HG03103 (cell line): ENCODE measurements at regions not wholly inside any gene's neighbourhood (a gene's known extent, or its start where the extent isn't known, plus 50 kb on each side); places are given as distances from the start of the nearest gene placed in this dataset.

Source experiments
- ATAC-seq: cut with Tn5 transposase; IDR thresholded peaks from one replicate; pipeline ENCODE4 v1.9.1; 2021; ENCODE audit warnings: low read depth; ENCODE audit not compliant: unreplicated experiment

GRCh38 chr14:98154254-98154653 is 1117.7 kb downstream of the BCL11B start:
- no peak for ATAC-seq

GRCh38 chr14:98156411-98156810 is 1115.6 kb downstream of the BCL11B start:
- ATAC-seq: no peak

- no peak for ATAC-seq
Observed at GRCh38 chr14:98160901-98161300, 1111.1 kb downstream of the BCL11B start.

- ATAC-seq: no peak
Observed at GRCh38 chr14:98161356-98161755, 1110.6 kb downstream of the BCL11B start.

- no peak for ATAC-seq
Observed at GRCh38 chr14:98162856-98163805, 1108.9 kb downstream of the BCL11B start.

GRCh38 chr14:98163873-98164272 is 1108.1 kb downstream of the BCL11B start:
- no peak for ATAC-seq

GRCh38 chr14:98165976-98166375 is 1106.0 kb downstream of the BCL11B start:
- no peak for ATAC-seq

- ATAC-seq: no peak
Observed at GRCh38 chr14:98167275-98167674, 1104.7 kb downstream of the BCL11B start.

- ATAC-seq: no peak
Observed at GRCh38 chr14:98167705-98168104, 1104.3 kb downstream of the BCL11B start.

- no peak for ATAC-seq
Observed at GRCh38 chr14:98168211-98168985, 1103.6 kb downstream of the BCL11B start.

GRCh38 chr14:98169170-98169587 is 1102.8 kb downstream of the BCL11B start:
- ATAC-seq: no peak

- no peak for ATAC-seq
Observed at GRCh38 chr14:98170575-98170974, 1101.4 kb downstream of the BCL11B start.

GRCh38 chr14:98171654-98172053 is 1100.3 kb downstream of the BCL11B start:
- no peak for ATAC-seq

GRCh38 chr14:98172243-98172778 is 1099.7 kb downstream of the BCL11B start:
- no peak for ATAC-seq

GRCh38 chr14:98173305-98173704 is 1098.7 kb downstream of the BCL11B start:
- no peak for ATAC-seq

- no peak for ATAC-seq
Observed at GRCh38 chr14:98174041-98174440, 1098.0 kb downstream of the BCL11B start.

GRCh38 chr14:98175436-98175835 is 1096.6 kb downstream of the BCL11B start:
- no peak for ATAC-seq

- no peak for ATAC-seq
Observed at GRCh38 chr14:98175881-98176280, 1096.1 kb downstream of the BCL11B start.

GRCh38 chr14:98176892-98177291 is 1095.1 kb downstream of the BCL11B start:
- ATAC-seq: no peak

- no peak for ATAC-seq
Observed at GRCh38 chr14:98177551-98177950, 1094.4 kb downstream of the BCL11B start.

GRCh38 chr14:98181241-98181640 is 1090.8 kb downstream of the BCL11B start:
- no peak for ATAC-seq
